ENCODE measurements at regions not wholly inside any gene's neighbourhood (a gene's known extent, or its start where the extent isn't known, plus 50 kb on each side); places are given as distances from the start of the nearest gene placed in this dataset.
"Not testable (repeated sequence)": the region's sequence is repeated elsewhere in the genome, so short reads cannot be mapped to it uniquely, and the experiment has no call there.

DNA sequence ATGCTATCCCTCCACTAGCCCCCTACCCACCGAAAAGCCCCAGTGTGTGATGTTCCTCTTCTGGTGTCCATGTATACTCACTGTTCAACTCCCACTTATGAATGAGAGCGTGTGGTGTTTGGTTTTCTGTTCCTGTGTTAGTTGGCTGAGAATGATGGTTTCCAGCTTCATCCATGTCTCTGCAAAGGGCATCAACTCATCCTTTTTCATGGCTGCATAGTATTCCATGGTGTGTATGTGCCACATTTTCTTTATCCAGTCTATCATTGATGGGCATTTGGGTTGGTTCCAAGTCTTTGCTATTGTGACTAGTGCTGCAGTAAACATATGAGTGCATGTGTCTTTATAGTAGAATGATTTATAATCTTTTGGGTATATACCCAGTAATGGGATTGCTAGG lies 599.3 kb upstream of the B3GAT1 start:
- DNase-seq: not testable (repeated sequence)

DNA sequence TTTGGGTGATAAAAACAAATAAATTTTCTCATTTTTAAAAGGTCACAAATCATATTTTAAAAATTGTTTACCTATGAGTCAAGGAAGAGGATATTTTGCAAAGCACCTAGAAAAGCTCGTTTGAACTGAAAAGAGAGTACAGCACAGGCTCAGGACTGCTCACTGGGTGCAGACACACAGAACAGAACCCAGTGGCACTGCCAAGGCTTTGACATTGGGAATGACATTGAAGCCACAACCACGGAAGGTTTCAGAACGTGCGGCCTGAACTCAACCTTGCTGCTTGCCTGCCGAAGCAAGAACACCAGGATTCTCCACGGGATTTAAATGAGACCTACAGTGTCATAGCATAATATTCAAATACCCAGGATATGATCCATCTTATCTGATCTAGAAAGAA lies 597.1 kb upstream of the B3GAT1 start:
- DNase-seq: no peak

DNA sequence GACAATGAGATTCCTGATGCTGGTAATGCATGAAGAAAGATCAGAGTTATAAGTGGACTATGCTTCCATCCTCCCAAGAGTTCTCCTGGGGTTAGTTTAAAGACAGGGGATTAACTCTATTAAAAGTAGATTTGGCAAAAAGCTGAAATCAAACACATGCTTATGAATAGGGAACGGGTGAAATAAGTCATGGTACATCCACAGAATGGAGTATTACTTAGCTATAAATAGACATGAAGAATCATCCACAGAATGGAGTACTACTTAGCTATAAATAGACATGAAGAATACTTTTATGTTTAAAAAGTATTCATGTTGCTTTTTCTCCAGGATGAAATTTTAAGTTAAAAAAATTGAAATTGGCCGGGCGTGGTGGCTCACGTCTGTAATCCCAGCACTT lies 596.4 kb upstream of the B3GAT1 start:
- no peak for DNase-seq

DNA sequence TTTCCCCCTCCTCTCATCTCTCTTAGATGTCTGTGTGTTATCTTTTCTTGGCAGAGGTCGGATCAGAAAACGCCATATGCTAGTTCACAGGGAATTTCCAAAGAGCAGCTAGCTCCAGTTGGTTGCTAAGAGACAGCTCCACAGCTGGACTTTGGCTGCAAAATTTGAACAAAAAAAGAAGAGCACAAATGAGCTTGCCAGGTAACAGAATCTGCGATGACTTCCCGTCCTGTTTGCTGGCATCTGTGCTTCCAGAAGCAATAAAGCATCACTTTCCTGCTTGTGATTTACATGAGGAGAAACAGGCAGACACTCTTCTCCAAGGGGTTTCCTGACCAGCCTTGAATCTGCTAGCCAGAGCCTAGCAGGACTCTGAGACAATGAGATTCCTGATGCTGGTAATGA lies 596.0 kb upstream of the B3GAT1 start:
- DNase-seq: no peak

DNA sequence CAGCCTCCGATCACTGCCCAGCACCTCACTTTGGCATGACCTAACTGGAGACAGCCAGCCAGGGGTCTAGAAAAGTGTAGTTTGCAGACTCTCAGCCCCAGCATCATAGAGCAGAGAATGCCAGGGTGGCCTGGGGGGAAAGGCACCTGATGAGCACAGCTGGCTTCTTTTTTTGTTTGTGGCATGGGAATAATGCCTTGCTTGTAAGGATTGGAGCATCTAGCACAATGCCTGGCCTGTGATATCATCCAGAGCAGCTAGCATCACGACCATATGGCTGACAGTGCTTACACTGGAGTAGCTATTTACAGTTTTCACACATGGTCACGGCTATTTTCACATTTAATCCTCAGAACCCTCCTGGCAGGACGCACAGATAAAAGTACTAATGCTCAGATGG lies 594.8 kb upstream of the B3GAT1 start:
- no peak for DNase-seq

DNA sequence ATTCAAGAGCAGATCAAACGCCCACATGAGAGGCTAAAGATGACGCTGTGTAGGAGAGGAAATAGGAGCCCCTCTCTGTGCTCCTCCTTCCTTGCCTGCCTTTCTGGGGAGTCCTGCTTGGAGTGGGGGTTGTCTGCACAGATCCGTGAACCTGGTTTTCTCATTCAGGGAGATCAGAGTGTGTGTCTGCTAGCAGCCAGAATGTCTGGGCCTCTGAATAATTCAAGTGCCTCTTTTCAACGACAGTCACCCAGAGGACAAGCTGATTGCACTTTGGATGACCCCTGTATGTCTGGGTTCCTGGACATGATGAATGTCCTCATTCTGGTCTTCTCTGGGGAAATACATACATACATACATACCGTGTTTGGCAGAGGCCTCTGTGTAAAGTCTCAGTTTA lies 592.5 kb upstream of the B3GAT1 start:
- DNase-seq: no peak

DNA sequence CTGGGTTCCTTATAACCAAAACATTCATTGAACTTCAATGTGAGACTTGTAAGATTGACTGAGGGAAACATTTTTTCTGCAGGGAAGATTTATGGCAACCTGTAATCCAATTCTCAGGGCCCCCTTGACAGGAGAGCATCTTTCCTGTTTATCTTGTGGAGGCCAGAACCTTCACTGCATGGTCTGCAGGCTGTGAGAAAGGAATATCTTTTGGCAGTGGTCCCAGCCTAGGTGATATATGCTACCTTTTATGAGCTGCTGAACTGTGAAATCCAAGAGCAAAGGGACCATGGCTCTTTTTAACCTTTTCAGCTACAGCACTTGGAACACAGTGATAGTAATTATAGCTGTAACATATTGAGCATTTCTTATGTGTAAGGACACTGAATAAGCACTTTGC lies 590.2 kb upstream of the B3GAT1 start:
- DNase-seq: no peak

DNA sequence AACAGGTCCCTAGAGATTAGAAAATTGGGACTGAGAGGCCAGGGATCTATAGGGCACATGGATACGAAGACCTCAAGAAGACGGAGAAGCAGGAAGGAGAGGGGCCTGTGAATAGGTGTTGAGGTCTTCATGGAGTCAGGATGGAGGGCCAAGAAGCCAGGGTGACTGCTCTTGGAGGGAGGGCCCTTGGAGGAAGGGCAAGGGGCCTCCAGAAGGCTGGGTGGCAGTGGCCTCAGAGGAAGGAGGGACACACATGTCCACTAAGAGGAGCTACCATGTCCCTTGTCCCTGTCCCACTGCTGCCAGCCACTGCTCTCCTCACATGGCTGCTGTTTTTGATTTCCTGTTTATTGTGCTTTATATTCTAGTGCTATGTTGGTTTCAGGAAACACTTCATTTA lies 589.5 kb upstream of the B3GAT1 start:
- DNase-seq: no peak

DNA sequence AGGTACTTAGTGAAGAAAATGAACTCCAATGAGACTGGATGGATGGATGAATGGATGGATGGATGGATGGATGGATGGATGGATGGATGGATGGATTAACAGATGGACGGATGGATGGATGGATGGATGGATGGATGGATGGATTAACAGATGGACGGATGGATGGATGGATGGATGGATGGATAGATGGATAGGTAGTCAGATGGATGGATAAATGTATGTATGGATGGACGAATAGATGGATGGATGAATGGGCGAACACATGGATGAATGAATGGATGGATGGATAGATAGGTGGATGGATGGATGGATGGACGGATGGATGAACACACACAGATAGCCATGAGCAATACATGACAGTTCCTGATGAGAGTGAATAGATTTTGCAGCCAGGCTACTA lies 589.0 kb upstream of the B3GAT1 start:
- not testable (repeated sequence) for DNase-seq

DNA sequence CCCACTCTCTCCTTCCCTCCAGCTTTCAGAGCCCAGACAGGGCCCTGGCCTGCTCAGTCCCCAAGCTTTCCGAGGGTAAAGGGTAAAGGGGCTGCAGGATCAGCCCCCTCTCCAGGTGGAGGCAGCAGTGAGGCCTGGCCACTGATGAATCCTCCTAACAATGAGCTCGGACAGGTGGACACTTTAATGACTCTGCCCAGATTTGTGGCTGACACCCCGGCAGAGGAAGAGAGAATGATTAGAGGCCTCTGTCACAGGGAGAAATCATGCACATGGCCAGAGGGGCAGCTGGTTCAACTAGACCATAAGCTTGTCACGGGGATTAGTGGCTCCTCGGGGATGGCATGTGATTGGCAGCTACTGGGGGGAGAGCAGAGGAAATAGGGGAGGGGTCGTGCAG lies 587.5 kb upstream of the B3GAT1 start:
- DNase-seq: no peak

DNA sequence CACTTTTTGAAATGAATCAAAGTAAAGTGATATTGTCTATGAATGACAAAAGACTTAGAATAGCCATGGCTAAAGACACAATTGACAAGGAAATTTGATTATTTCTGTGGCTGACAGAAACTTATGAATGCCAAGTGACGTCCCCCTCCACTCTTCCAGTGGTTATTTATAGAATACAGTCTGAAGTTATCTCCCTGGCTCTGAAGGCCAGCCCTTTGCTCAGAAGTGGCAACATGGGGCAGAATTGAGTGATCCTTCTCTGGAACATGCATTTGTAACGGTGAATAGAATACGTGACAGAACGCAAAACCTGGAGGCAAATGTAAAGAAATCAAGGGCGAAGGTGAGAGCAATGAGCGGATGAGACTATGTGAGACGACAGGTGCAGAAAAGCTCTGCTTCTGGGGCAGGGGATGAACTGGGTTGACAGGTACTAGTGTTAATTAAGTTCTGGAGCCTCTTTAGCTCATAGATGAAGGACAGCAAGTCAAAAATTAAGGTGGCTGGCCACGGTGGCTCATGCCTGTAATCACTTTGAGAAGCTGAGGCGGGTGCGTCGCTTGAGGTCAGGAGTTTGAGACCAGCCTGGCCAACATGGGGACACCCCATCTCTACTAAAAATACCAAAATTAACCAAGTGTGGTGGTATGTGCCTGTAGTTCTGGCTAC lies 585.7 kb upstream of the B3GAT1 start:
- DNase-seq: no peak

DNA sequence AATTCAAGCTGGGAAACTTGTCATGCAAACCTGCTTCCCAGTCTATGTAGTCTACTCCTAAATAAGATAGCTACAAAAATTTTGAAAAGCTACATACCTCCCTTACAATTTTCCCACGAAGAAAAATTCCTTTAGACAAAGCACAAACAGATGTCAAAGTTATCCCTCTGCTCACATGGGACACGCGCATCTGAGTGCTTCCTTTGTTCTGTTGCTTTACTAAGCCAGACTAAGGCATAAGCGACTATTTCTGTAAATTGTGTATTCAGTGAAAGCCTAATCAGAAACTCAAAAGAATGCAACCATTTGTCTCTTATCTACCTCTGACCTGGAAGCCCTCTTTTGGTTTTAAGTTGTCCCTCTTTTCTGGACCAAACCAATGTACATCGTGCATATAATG lies 583.7 kb upstream of the B3GAT1 start:
- DNase-seq: no peak

DNA sequence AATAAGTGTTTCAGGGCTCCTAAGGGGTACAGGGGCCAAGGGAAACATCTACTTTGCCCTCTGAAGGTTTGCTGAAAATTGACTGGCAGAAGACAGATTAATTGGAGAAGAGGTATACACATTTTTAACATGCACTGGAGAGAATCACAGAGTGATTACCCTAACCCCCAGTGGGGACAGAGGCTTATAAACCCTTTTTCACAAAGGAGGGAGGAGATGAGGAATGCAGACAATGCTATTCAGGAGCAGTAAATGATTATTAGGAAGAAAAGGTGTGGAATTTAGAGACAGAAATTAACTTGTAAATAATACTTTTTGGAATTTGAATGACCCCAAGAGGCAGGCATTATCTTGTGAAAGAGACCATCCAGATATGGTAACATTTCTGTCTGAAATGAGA lies 582.4 kb upstream of the B3GAT1 start:
- no peak for DNase-seq

DNA sequence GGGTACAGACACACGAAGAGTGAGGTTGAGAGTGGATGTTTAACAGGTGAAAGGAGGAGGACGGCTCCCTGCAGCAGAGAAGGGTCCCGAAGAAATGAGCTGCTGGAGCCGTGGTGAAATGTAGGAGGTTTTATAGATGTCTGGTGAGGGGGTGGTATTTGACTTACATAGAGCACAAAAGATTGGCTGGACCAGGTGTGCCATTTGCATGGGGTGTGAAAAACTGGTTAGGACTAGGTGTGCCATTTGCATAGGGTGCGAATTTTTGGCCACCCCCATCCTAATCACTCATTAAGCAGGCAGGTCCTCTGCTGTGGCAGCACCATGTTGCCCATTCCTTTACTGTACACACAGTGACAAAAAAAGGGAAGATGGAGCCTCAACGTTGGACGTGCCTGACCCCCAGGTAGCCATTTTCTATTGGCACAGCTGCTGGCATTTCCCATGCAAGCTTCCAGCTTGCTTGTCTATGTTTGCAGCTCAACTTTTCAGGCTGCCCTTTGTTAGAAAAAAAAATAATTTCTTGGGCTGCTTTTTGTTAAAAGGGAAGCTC lies 581.7 kb upstream of the B3GAT1 start:
- no peak for DNase-seq

DNA sequence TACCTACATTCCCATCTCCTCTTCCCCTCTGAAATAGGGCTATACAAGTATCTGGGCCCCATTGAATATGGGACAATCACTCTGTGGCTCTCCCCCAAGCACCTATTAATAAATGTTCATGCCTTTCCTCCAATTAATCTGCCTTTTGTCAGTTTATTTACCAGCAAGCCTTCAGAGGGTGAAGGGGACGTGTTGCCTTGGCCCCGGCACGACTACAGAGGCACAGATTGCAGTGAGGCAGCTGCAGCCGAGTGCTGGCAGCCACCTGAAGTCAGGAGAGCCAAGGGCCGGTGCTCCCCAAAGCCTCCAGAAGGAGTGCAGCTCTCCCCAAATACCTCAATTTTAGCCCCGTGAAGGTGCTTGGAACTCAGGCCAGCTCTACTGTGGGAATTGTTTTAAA lies 580.9 kb upstream of the B3GAT1 start:
- no peak for DNase-seq

DNA sequence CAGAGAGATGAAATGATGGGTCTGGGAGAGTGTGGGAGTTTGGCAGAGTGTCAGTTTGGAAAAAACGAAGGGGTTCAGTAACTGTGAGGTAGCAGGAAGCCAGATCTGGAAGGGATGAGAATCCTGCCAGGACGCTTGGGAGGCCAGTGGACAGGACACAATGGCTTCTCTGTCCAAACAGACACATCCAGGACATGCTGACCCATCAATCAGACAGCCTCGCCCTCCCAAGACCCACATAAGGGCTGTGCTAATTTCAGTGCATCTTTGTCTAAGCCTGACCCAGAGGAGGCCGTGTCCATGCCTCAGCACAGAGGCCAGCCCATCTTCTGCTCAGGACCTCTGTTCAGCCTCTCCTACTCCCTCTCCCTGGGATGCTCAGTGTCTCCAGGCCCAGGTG lies 576.5 kb upstream of the B3GAT1 start:
- no peak for DNase-seq

DNA sequence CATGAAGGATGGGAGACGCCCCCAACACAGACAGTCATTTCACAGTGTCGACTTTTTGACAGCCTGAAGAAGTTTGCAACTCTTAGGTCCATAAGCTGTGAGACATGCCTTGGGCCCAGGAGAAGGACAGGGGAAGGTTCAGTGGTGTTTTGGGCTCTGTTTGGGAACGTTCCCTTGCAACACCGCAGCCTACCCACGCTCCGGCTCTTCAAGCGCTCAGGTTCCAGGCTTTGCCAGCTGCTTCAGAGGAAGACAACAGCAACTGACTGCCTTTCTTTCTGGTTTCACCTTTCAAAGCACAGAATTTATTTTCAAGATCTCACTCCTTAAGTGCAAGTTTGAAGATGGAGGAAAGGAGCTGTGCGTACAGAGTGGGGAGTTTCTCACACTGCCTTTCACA lies 575.8 kb upstream of the B3GAT1 start:
- DNase-seq: no peak

DNA sequence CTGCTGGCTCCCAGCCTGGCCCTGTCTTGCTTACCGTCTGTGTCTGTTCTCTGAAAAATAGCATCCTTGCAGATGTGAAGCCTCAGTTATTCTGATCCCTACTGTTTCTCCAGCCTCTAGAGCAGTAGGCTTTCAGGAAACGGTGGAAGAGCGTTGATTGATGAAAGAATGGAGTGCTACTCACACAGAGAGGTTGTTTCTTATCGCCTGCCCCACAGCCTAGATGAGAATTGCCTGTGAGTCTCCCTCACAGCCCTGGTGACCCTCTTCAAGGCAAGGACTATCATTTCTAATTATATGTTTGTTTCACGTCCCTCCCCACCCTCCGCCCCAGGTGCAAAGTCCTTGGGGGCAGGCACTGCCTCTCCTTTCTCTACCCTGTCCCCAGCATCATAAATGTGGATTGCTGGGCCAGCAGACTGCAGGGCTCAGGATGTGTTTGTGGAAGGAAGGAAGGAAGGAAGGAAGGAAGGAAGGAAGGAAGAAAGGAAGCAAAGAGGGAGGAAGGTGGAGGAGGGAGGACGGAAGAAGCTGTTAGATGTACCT lies 575.3 kb upstream of the B3GAT1 start:
- no peak for DNase-seq

DNA sequence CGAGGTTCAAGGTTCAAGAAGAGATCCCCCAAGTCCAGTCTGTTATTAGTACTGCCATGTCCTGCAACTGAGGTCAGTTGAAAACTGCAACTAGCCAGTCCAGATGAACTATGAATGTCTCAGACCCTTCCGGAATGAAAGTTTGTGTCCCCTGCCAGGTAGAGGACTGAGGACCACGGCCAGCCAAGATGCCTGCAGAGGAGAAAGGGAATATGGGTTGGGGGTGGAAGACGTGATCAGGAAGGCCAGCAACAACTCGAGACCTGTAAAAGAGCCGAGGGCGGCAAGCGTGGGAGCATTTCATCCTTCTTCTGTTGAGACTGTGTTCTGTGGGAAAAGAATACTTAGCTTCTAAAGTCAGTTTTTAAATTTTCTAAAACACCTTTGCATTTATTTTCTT lies 572.4 kb upstream of the B3GAT1 start:
- DNase-seq: no peak

DNA sequence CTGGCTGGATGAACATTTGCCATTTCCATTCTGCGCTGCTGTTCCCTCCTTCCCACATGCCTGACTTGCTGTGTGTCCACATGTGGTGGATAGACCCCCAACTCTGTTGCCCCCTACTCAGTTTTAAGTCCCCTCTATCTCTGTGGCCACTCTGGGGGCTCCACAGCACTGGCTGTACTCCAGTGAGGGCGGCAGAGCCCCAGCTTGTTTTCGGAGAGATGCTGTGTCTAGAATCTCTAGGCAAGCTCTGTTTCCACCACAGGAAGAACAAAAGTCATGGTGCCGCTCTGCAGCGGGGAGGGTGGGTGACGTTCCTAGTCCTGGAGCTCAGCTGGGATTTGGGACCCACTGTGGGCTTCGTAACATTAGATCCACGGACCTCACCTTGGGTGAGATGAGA lies 570.4 kb upstream of the B3GAT1 start:
- DNase-seq: not testable (repeated sequence)

DNA sequence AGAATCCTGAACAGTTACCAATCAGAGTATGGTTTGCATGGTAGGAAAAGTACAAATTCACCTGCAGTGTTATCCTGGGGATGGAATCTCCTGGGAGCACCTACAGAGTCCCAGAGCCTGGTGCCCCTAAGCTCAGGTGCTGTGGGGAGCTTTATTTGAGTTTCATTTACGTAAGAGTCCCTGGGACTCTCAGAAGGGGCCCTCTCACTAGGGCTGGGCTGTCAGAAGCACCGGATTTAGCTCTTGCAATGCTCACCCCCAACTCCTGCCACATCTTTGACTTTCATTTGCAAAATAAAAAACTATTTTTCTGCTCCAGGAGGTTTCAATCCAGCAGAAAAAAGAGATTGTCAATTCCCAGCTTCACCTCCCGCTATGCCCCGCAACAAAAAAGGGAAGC lies 569.8 kb upstream of the B3GAT1 start:
- DNase-seq: no peak

DNA sequence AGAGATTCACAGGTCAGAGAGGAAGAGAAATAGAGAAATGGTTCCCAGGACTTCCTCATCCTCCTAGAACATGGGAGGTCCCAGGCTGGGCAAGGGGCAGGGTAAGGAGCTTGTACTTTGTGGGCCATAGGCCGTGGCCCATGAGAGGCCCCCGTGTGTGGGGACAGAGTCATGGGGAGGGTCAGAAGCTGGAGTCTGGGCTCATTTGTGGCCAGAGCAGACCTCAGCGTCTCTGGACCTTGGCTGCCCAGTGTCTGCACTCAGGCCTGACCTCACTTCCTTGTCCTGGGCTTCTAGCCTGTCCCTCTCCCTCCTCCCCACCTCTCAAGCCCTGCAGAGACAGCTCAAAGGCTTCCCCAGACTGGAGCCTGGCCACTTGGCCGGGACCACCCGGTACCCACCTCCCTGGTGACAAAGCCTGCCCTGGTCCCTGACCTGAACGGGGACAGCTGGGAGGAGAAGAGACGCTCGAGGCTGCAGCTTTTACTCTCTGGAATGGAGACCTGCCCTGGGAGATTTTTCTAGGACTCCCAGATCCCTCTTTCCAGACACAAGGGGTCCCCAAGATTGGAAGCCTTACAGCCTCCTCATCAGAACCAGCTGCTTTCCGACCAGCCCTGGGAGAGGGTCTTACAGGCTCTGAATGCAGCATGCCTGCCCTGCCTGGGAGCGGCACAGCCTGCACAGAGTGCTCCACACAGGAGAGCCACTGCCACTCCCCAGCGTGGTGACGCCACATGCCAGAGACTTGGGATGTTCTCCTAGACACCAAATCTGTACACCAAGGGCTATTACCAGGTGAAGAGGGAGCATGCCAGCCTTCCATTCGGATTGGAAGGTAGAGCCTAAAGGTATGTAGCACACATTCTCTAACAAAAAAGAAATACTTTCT lies 569.0 kb upstream of the B3GAT1 start:
- DNase-seq: no peak

DNA sequence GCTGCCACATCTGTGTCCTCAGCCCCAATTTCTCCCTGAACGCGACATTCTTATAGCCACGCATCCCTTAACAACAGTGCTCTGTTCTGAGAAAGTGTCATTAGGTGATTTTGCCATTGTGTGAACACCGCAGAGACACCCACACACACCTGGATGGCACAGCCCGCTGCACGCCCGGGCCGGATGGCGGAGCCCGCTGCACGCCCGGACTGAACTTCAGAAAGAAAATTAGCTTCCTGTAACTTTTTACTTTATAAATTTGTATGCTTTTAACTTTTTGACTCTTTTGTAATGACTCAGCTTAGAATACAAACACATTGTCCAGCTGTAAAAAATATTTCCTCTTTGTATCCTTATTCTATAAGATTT lies 567.0 kb upstream of the B3GAT1 start:
- not testable (repeated sequence) for DNase-seq
